ENCODE measurements at regions not wholly inside any gene's neighbourhood (a gene's known extent, or its start where the extent isn't known, plus 50 kb on each side); places are given as distances from the start of the nearest gene placed in this dataset.
A peak's percentile ranks its signal among the peaks of the same experiment; 100 is the strongest.

DNA sequence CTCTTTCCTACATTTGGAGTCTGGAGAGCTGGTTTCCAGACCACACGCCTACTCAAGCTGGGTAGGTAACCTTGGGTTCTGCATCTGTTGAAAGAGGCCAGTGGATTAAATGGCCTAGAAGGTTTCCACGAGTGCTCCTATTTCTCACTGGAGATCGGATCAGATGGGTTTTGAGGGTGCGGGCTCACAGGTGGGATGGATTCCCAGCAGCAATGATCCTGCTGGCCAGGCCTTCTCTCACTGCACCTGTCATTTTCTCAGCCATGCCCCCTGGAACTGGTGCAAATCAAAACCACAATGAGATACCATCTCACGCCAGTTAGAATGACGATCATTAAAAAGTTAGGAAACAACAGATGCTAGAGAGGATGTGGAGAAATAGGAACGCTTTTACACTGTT, 747.5 kb upstream of the RAB6C start:
- Histone ChIP-seq H3K4me1 (no peaks in the 10 kb centered on the region), H3K9me3 (no peaks in the 10 kb centered on the region), H3K36me3 (ENCODE audit: low read depth, missing control alignments) (no peaks in the 10 kb centered on the region), H3K4me3 (no peak overlapping the region), H3K27me3 (no peaks in the 10 kb centered on the region), H3K27ac (no peak overlapping the region)
- WGBS, 2 donors, result 89 to 93% methylated on average over 7 of the region's 7 CpGs
- TF ChIP-seq POLR2A (IDR thresholded peaks at IDR 0.05), result no peak
- TF ChIP-seq, protein P1, sequence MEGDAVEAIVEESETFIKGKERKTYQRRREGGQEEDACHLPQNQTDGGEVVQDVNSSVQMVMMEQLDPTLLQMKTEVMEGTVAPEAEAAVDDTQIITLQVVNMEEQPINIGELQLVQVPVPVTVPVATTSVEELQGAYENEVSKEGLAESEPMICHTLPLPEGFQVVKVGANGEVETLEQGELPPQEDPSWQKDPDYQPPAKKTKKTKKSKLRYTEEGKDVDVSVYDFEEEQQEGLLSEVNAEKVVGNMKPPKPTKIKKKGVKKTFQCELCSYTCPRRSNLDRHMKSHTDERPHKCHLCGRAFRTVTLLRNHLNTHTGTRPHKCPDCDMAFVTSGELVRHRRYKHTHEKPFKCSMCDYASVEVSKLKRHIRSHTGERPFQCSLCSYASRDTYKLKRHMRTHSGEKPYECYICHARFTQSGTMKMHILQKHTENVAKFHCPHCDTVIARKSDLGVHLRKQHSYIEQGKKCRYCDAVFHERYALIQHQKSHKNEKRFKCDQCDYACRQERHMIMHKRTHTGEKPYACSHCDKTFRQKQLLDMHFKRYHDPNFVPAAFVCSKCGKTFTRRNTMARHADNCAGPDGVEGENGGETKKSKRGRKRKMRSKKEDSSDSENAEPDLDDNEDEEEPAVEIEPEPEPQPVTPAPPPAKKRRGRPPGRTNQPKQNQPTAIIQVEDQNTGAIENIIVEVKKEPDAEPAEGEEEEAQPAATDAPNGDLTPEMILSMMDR (IDR thresholded peaks at IDR 0.05), result no peak
- intact Hi-C loops (cut with DNase I; ENCODE audit: low total_unique reads), result no loop called here
- no peak for DNase-seq

GRCh38 chr2:129233166-129233565, 746.3 kb upstream of the RAB6C start:
- intact Hi-C loops (cut with DNase I; ENCODE audit: low total_unique reads), result no loop called here
- H3K27me3 ChIP-seq, result no peaks in the 10 kb centered on the region
- WGBS, 2 donors, result 72% methylated on average over 5 to 9 of the region's 9 CpGs
- no peaks in the 10 kb centered on the region for H3K4me1 ChIP-seq
- no peak overlapping the region for H3K27ac ChIP-seq
- no peaks in the 10 kb centered on the region for H3K9me3 ChIP-seq
- DNase-seq, result no peak
- TF ChIP-seq, protein P1 (IDR thresholded peaks at IDR 0.05), result no peak
- no peak for TF ChIP-seq POLR2A (IDR thresholded peaks at IDR 0.05)
- H3K4me3 ChIP-seq, result no peak overlapping the region
- no peaks in the 10 kb centered on the region for H3K36me3 ChIP-seq (ENCODE audit: low read depth, missing control alignments)

DNA sequence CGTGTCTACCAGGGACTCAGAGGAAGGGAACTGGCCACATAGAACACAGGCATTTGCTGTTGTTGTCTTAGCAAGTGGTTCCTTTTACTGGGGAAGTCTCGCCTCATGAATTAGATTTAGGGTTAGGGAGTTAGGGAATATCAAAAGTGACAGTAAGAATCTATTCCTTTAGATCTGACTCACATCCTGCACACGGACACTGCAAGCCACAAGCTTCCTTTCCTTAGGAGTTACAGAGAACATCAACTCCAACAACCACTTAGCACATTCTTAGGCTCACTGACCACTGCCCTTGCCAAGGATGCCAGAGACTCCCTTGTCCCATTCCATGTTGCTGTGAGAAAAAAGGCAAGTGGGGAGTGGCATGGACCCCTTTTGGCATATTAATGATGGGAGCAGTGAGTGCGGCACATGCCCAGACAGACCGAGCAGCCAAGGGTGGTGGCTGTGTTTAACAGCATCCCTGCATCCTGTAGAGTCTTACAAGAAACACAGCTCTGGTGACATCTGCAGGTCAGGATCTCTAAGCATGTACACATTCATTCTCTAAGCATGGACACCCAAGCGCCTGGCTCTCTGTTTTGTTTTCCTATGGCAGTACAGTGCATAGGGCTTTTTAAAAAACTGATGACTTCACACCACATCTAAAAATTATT, 745.6 kb upstream of the RAB6C start:
- WGBS, 2 donors, result 59 to 71% methylated on average over 6 of the region's 6 CpGs
- no peaks in the 10 kb centered on the region for H3K4me1 ChIP-seq
- no peaks in the 10 kb centered on the region for H3K36me3 ChIP-seq (ENCODE audit: low read depth, missing control alignments)
- no peak overlapping the region for H3K4me3 ChIP-seq
- DNase-seq, result peak; percentile 59
- intact Hi-C loops (cut with DNase I; ENCODE audit: low total_unique reads), result no loop called here
- no peaks in the 10 kb centered on the region for H3K27me3 ChIP-seq
- no peak for TF ChIP-seq POLR2A (IDR thresholded peaks at IDR 0.05)
- TF ChIP-seq, protein P1 (IDR thresholded peaks at IDR 0.05), result no peak
- H3K9me3 ChIP-seq, result no peaks in the 10 kb centered on the region
- H3K27ac ChIP-seq, result no peak overlapping the region

- intact Hi-C loops (cut with DNase I; ENCODE audit: low total_unique reads), result no loop called here
- H3K27ac ChIP-seq, result no peak overlapping the region
- no peaks in the 10 kb centered on the region for H3K4me1 ChIP-seq
- H3K36me3 ChIP-seq (ENCODE audit: low read depth, missing control alignments), result no peaks in the 10 kb centered on the region
- H3K27me3 ChIP-seq, result no peaks in the 10 kb centered on the region
- no peaks in the 10 kb centered on the region for H3K9me3 ChIP-seq
- TF ChIP-seq, protein P1 (IDR thresholded peaks at IDR 0.05), result no peak
- TF ChIP-seq POLR2A (IDR thresholded peaks at IDR 0.05), result no peak
- H3K4me3 ChIP-seq, result no peak overlapping the region
- DNase-seq, result no peak
Observed at GRCh38 chr2:129236601-129237000, 742.9 kb upstream of the RAB6C start.

Data from testis (tissue), 2 donors.